ENCODE measurements at regions not wholly inside any gene's neighbourhood (a gene's known extent, or its start where the extent isn't known, plus 50 kb on each side); places are given as distances from the start of the nearest gene placed in this dataset.
A peak's percentile ranks its signal among the peaks of the same experiment; 100 is the strongest.
"Not testable (repeated sequence)": the region's sequence is repeated elsewhere in the genome, so short reads cannot be mapped to it uniquely, and the experiment has no call there.

DNA sequence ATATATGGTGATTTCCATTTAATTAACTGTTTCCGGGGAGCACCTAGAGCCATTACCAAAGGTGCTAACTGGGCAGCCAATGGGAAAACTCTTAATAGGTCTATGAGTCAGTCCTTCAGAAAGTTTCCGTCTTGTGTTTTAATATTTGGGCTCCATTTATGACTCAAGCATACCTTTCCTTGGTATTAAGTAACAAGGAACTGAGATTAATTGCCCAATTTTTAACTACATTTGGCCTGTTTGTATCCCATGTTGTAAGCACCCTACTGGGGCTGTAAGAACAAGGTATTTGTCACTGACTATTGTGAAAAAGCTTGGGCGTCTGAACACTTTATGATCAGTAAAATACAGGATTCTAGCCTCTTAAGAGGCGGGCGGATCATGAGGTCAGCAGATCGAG, 62.8 kb upstream of the FOXN3 start:
- no peak for DNase-seq
- H3K4me1 Mint-ChIP-seq: peaks cover 3% of the 10 kb centered on the region
- no peak overlapping the region for H3K27ac Mint-ChIP-seq
- H3K9me3 Mint-ChIP-seq: no peaks in the 10 kb centered on the region
- H3K27me3 Mint-ChIP-seq: no peaks in the 10 kb centered on the region
- no peak overlapping the region for H3K4me3 Mint-ChIP-seq
- ATAC-seq (ENCODE audit: low read depth): no peak
- POLR2A ChIA-PET: no interaction called here
- H3K36me3 Mint-ChIP-seq: peaks cover 21% of the 10 kb centered on the region

- ATAC-seq (ENCODE audit: low read depth) (no peak), DNase-seq (no peak)
- Mint-ChIP-seq H3K9me3 (no peaks in the 10 kb centered on the region), H3K36me3 (peaks cover 27% of the 10 kb centered on the region), H3K4me3 (no peak overlapping the region), H3K4me1 (no peaks in the 10 kb centered on the region), H3K27me3 (no peaks in the 10 kb centered on the region), H3K27ac (no peak overlapping the region)
- POLR2A ChIA-PET: no interaction called here
Observed at GRCh38 chr14:89477391-89477790, 60.4 kb upstream of the FOXN3 start.

GRCh38 chr14:89476354-89476896, 59.4 kb upstream of the FOXN3 start:
- Mint-ChIP-seq H3K4me3 (no peak overlapping the region), H3K9me3 (no peaks in the 10 kb centered on the region), H3K4me1 (no peaks in the 10 kb centered on the region), H3K27ac (no peak overlapping the region), H3K36me3 (peaks cover 28% of the 10 kb centered on the region), H3K27me3 (no peaks in the 10 kb centered on the region)
- POLR2A ChIA-PET: no interaction called here
- no peak for ATAC-seq (ENCODE audit: low read depth)
- no peak for DNase-seq

- POLR2A ChIA-PET: no interaction called here
- DNase-seq (no peak), ATAC-seq (ENCODE audit: low read depth) (no peak)
- Mint-ChIP-seq H3K27ac (no peak overlapping the region), H3K36me3 (peaks cover 28% of the 10 kb centered on the region), H3K9me3 (no peaks in the 10 kb centered on the region), H3K27me3 (no peaks in the 10 kb centered on the region), H3K4me3 (no peak overlapping the region), H3K4me1 (peaks cover 2% of the 10 kb centered on the region)
Observed at GRCh38 chr14:89474464-89474863, 57.4 kb upstream of the FOXN3 start.

DNA sequence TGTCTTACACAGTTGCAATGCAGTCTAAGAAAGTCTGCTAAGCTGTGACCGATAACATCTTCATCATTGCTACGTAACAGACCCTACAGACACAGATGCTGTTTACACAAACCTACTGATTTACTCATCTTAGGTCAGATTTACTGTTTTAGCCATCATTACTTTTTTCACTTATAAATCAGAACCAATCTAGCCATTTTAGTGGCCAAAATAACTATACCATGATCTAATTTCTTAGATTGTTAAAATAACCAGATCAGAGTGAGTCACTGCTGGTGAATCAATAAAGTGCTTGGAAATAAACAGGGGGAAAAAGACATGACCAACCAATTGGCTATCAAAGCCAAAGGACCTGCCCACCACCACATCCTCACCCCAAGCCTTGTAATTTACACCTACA, 57.0 kb upstream of the FOXN3 start:
- ATAC-seq (ENCODE audit: low read depth) (no peak), DNase-seq (no peak)
- Mint-ChIP-seq H3K4me3 (no peak overlapping the region), H3K36me3 (peaks cover 26% of the 10 kb centered on the region), H3K27ac (no peak overlapping the region), H3K27me3 (no peaks in the 10 kb centered on the region), H3K9me3 (no peaks in the 10 kb centered on the region), H3K4me1 (peaks cover 2% of the 10 kb centered on the region)
- POLR2A ChIA-PET: no interaction called here

DNA sequence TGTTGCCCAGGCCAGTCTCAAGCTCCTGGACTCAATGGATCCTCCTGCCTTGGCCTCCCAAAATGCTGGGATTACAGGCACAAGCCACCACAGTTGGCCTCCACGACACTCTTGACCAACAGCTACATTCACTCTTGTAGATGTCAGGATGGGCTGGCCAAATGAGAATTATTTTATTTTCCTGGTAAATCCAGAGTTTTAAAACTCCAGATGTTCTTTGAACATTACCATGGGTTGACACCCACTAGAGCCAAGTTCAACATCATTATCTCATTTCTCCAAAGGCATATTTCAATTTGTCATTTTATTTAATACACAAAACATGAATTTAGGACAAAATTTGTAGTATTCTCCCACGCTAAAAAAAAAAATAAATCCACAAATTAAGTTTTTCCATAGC, 56.5 kb upstream of the FOXN3 start:
- ATAC-seq (ENCODE audit: low read depth) (no peak), DNase-seq (no peak)
- Mint-ChIP-seq H3K27me3 (no peaks in the 10 kb centered on the region), H3K4me1 (peaks cover 2% of the 10 kb centered on the region), H3K9me3 (no peaks in the 10 kb centered on the region), H3K36me3 (peaks cover 24% of the 10 kb centered on the region), H3K27ac (no peak overlapping the region), H3K4me3 (no peak overlapping the region)
- POLR2A ChIA-PET: no interaction called here

DNA sequence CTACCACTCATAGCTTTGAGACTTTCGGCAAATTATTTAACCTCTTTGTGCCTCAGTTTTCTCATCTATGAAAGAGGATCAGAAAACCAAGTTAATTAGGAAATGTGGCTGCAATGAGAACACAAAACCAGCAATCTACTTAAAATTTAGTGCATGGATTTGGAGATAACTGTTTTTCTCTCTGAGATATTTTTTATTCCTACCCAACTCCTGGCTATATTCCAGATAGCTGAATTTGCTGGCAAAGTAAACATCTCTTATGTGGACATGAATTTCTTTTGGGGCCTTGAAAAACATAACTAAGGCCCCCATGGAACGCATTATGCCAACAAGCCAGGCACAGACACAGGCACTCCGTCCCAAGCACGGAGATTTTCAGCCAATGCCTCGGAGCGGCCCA, 53.4 kb upstream of the FOXN3 start:
- Mint-ChIP-seq H3K4me3 (no peak overlapping the region), H3K36me3 (peaks cover 29% of the 10 kb centered on the region), H3K9me3 (no peaks in the 10 kb centered on the region), H3K27me3 (no peaks in the 10 kb centered on the region), H3K27ac (no peak overlapping the region), H3K4me1 (peaks cover 20% of the 10 kb centered on the region)
- DNase-seq: no peak
- POLR2A ChIA-PET: no interaction called here
- ATAC-seq (ENCODE audit: low read depth): no peak

DNA sequence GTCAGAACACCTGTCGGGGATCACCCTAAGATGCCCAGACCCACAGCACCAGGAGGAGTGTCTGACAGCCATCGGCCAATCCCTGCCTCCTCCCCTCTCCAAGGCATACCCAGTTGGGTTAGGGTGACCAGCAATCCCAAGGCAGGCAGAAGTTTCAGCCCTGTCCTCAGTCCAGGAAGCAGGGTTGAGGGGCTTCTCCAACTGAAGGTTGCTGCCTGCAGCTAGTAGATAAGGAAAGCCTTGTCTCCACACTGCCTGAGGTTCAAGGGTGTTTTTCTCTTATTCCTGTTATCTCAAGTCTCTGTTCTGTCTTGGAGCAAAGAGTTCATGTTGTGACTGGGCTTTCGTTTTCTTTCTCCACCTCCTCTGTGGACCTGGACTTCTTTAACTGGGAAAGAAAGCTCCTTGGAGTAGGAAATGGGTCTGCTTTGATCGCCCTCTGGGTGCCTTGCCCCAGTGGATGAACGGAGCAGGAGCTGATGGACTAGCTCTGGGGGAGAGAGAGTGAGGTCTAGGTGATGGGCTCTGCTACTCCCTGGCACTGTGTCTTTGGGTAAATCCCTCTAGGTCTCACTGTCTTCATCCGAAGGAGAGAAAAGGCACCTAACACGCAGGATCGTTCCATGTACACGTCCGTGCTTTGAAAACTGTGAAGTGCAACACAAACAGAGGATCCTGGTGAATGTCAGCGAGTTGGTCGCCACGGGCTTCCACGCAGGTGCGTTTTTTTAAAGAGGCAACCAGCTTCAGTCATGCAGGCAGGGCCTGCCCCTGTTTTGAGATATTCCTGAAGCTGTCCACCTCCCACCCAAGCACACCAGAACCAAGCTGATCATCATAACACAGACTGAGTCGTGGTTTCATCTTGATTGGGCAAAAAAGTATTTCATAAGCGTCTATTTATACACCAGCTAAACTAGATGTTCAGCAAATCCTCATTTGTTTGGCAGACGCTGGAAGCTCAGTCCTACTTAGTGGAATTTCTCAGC, 52.5 kb upstream of the FOXN3 start:
- POLR2A ChIA-PET: no interaction called here
- H3K4me3 Mint-ChIP-seq: no peak overlapping the region
- H3K36me3 Mint-ChIP-seq: peaks cover 36% of the 10 kb centered on the region
- no peaks in the 10 kb centered on the region for H3K9me3 Mint-ChIP-seq
- H3K27me3 Mint-ChIP-seq: no peaks in the 10 kb centered on the region
- H3K4me1 Mint-ChIP-seq: peaks cover 20% of the 10 kb centered on the region
- DNase-seq (no peak), ATAC-seq (ENCODE audit: low read depth) (no peak)
- no peak overlapping the region for H3K27ac Mint-ChIP-seq

DNA sequence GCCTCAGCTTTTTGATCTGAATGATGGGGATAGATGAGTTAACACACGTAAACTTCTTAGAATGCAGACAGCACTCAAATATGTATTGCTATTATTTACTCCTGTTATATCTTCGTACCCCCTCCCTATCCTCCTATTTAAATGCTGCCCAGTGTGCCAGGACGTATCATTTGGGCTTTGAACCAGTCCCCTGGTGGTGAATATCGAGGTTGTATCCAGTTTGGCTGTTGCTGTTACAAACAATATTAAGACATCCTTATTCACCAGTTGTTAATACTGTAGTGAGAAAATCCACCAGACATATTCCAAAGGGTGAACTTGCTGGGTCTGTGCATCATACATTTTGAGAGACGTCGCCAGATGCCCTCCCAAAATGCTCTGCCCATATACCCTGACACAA, 51.5 kb upstream of the FOXN3 start:
- Mint-ChIP-seq H3K36me3 (peaks cover 31% of the 10 kb centered on the region), H3K4me1 (peaks cover 20% of the 10 kb centered on the region), H3K27ac (peak overlapping the region; percentile 49), H3K9me3 (no peaks in the 10 kb centered on the region), H3K4me3 (no peak overlapping the region), H3K27me3 (no peaks in the 10 kb centered on the region)
- no peak for ATAC-seq (ENCODE audit: low read depth)
- DNase-seq: no peak
- POLR2A ChIA-PET: no interaction called here

GRCh38 chr14:89468030-89468429, 51.0 kb upstream of the FOXN3 start:
- H3K36me3 Mint-ChIP-seq: peaks cover 27% of the 10 kb centered on the region
- POLR2A ChIA-PET: interaction anchor here (0.6 kb wide), 1 partner anchor 20 kb away, joined by 3 read pairs; no protein-coding TSS in a partner anchor
- not testable (repeated sequence) for H3K4me3 Mint-ChIP-seq; DNase-seq; ATAC-seq (ENCODE audit: low read depth); H3K9me3 Mint-ChIP-seq; H3K27ac Mint-ChIP-seq; H3K27me3 Mint-ChIP-seq
- peaks cover 20% of the 10 kb centered on the region for H3K4me1 Mint-ChIP-seq

DNA sequence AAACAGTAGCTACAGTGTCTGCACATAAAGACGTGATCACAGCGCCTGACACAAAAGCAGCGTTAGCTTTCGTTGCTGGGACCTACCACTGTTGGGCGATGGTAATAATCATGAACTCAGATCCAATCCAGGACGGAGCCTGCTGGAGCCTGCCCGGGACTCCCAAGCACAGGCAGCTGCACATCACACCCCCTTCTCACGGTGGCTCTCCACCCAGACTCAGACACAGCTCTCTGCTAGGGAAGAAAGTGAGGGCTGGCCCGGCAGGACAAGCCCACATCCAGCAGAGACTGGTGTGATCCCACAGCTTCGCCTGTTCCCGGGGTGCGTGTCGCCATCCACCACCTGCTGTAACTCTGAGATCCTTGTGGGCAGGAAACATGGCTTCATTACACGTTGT, 49.9 kb upstream of the FOXN3 start:
- no peak for ATAC-seq (ENCODE audit: low read depth)
- no peaks in the 10 kb centered on the region for H3K9me3 Mint-ChIP-seq
- DNase-seq: no peak
- peaks cover 20% of the 10 kb centered on the region for H3K4me1 Mint-ChIP-seq
- POLR2A ChIA-PET: interaction anchor here (0.8 to 1.3 kb wide), 2 partner anchors 36 to 48 kb away, joined by 3 to 6 read pairs; no protein-coding TSS in a partner anchor
- peak overlapping the region; percentile 86 for H3K27ac Mint-ChIP-seq
- peak overlapping the region; percentile 64 for H3K4me3 Mint-ChIP-seq
- H3K36me3 Mint-ChIP-seq: peaks cover 27% of the 10 kb centered on the region
- no peaks in the 10 kb centered on the region for H3K27me3 Mint-ChIP-seq

Measured in activated naive CD8-positive, alpha-beta T cell treated with anti-CD3 and anti-CD28 coated beads, Interleukin-2, amount 10 ng/mL, durations not matched to agents 7 days and 5 days (primary cell).